ENCODE measurements at regions not wholly inside any gene's neighbourhood (a gene's known extent, or its start where the extent isn't known, plus 50 kb on each side); places are given as distances from the start of the nearest gene placed in this dataset.

DNA sequence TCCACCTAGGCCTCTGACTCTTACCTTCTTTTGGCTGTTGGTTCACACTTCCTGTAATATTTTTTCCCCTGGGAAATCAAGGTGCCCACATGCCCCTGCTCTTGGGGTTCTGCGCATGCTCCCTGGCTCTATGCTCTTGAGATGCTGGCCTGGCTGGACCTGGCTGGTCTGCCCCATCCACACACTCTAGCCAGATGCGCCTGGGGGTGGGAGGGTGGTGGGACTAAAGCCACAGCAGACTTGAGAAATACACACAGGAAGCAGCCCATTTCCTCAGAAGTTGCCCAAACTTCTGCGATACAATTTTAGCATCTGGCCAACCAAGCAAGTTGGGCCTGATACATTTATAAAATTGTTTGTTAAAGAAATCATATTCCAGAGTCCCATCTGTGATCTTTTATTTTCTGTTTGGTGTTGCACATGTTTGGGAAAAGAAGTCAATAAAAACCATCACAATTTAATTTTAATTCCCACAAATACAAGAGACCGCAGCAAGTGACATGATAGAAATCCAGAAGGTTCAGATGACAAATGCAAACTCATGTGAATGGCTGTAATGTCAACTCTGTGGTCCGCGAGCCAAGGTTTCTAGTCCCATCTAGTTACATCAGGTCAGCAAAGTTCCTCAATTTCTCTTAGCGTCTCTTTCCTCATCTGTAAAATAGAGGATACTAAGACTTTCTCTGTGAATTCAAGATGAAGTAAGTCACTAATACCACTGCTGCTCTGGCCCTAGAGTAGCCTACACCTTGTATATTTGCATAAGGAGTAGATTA lies 55.9 kb upstream of the MEF2A start:
- no peaks in the 10 kb centered on the region for H3K36me3 ChIP-seq (ENCODE audit: control insufficient read depth, insufficient read depth, low read length)
- BruUV-seq (replicated peaks) = no TSS peak
- no peaks in the 10 kb centered on the region for H3K4me1 Mint-ChIP-seq (ENCODE audit: low read depth, unreplicated experiment)
- no peaks in the 10 kb centered on the region for H3K36me3 Mint-ChIP-seq (ENCODE audit: insufficient read depth, unreplicated experiment)
- no peak for DNase-seq
- H3K27ac Mint-ChIP-seq (ENCODE audit: unreplicated experiment) = no peak overlapping the region
- no peaks in the 10 kb centered on the region for H3K9me3 Mint-ChIP-seq (ENCODE audit: unreplicated experiment)
- ChIA-PET POLR2A (no interaction called here), CTCF (no interaction called here)
- no peaks in the 10 kb centered on the region; the same call in 1 of the 2 replicates for H3K27me3 ChIP-seq (replicated peaks; ENCODE audit: control insufficient read depth, insufficient read depth, low read length)
- intact Hi-C loops (cut with micrococcal nuclease; ENCODE audit: unreplicated experiment) = loop anchor here (5.0 kb wide), 1 partner anchor 192 kb away; no protein-coding TSS in a partner anchor
- no peaks in the 10 kb centered on the region for H3K4me1 ChIP-seq
- no peak overlapping the region for H3K4me3 ChIP-seq (ENCODE audit: low read depth, low read length)
- TF ChIP-seq, protein P1, sequence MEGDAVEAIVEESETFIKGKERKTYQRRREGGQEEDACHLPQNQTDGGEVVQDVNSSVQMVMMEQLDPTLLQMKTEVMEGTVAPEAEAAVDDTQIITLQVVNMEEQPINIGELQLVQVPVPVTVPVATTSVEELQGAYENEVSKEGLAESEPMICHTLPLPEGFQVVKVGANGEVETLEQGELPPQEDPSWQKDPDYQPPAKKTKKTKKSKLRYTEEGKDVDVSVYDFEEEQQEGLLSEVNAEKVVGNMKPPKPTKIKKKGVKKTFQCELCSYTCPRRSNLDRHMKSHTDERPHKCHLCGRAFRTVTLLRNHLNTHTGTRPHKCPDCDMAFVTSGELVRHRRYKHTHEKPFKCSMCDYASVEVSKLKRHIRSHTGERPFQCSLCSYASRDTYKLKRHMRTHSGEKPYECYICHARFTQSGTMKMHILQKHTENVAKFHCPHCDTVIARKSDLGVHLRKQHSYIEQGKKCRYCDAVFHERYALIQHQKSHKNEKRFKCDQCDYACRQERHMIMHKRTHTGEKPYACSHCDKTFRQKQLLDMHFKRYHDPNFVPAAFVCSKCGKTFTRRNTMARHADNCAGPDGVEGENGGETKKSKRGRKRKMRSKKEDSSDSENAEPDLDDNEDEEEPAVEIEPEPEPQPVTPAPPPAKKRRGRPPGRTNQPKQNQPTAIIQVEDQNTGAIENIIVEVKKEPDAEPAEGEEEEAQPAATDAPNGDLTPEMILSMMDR (IDR thresholded peaks at IDR 0.05; ENCODE audit: insufficient read depth in 1 of 2, low read depth in 1 of 2, low read length in 1 of 2, severe bottlenecking in 1 of 2, unreplicated experiment in 1 of 2) = no peak
- H3K27me3 Mint-ChIP-seq (ENCODE audit: insufficient read depth, unreplicated experiment) = peaks cover 8% of the 10 kb centered on the region
- H3K4me3 Mint-ChIP-seq (ENCODE audit: unreplicated experiment) = no peak overlapping the region
- no peaks in the 10 kb centered on the region for H3K9me3 ChIP-seq

- ChIA-PET POLR2A (no interaction called here), CTCF (no interaction called here)
- TF ChIP-seq, protein P1 (IDR thresholded peaks at IDR 0.05; ENCODE audit: insufficient read depth in 1 of 2, low read depth in 1 of 2, low read length in 1 of 2, severe bottlenecking in 1 of 2, unreplicated experiment in 1 of 2) = no peak
- intact Hi-C loops (cut with micrococcal nuclease; ENCODE audit: unreplicated experiment) = no loop called here
- no TSS peak for BruUV-seq (replicated peaks)
- Histone ChIP-seq H3K36me3 (ENCODE audit: control insufficient read depth, insufficient read depth, low read length) (no peaks in the 10 kb centered on the region), H3K4me3 (ENCODE audit: low read depth, low read length) (no peak overlapping the region), H3K27me3 (replicated peaks; ENCODE audit: control insufficient read depth, insufficient read depth, low read length) (no peaks in the 10 kb centered on the region; the same call in 1 of the 2 replicates), H3K4me1 (no peaks in the 10 kb centered on the region), H3K9me3 (no peaks in the 10 kb centered on the region)
- no peak overlapping the region for H3K27ac Mint-ChIP-seq (ENCODE audit: unreplicated experiment)
- peaks cover 8% of the 10 kb centered on the region for H3K27me3 Mint-ChIP-seq (ENCODE audit: insufficient read depth, unreplicated experiment)
- H3K4me1 Mint-ChIP-seq (ENCODE audit: low read depth, unreplicated experiment) = no peaks in the 10 kb centered on the region
- DNase-seq = no peak
- no peak overlapping the region for H3K4me3 Mint-ChIP-seq (ENCODE audit: unreplicated experiment)
- H3K9me3 Mint-ChIP-seq (ENCODE audit: unreplicated experiment) = no peaks in the 10 kb centered on the region
- H3K36me3 Mint-ChIP-seq (ENCODE audit: insufficient read depth, unreplicated experiment) = no peaks in the 10 kb centered on the region
Measured at GRCh38 chr15:99511531-99511865, 54.3 kb upstream of the MEF2A start.

- Mint-ChIP-seq H3K4me1 (ENCODE audit: low read depth, unreplicated experiment) (no peaks in the 10 kb centered on the region), H3K27me3 (ENCODE audit: insufficient read depth, unreplicated experiment) (peaks cover 8% of the 10 kb centered on the region), H3K36me3 (ENCODE audit: insufficient read depth, unreplicated experiment) (no peaks in the 10 kb centered on the region), H3K9me3 (ENCODE audit: unreplicated experiment) (no peaks in the 10 kb centered on the region), H3K27ac (ENCODE audit: unreplicated experiment) (no peak overlapping the region), H3K4me3 (ENCODE audit: unreplicated experiment) (no peak overlapping the region)
- BruUV-seq (replicated peaks) = no TSS peak
- Histone ChIP-seq H3K27me3 (replicated peaks; ENCODE audit: control insufficient read depth, insufficient read depth, low read length) (no peaks in the 10 kb centered on the region; the same call in 1 of the 2 replicates), H3K36me3 (ENCODE audit: control insufficient read depth, insufficient read depth, low read length) (no peaks in the 10 kb centered on the region), H3K4me1 (no peaks in the 10 kb centered on the region), H3K4me3 (ENCODE audit: low read depth, low read length) (no peak overlapping the region), H3K9me3 (no peaks in the 10 kb centered on the region)
- TF ChIP-seq, protein P1 (IDR thresholded peaks at IDR 0.05; ENCODE audit: insufficient read depth in 1 of 2, low read depth in 1 of 2, low read length in 1 of 2, severe bottlenecking in 1 of 2, unreplicated experiment in 1 of 2) = no peak
- intact Hi-C loops (cut with micrococcal nuclease; ENCODE audit: unreplicated experiment) = no loop called here
- no peak for DNase-seq
- CTCF ChIA-PET = no interaction called here
- POLR2A ChIA-PET = no interaction called here
Measured at GRCh38 chr15:99511866-99512661, 53.7 kb upstream of the MEF2A start.

Data from Caco-2 (cell line).